Subcutaneous abdominal adipose tissue (tissue), 5 donors: ENCODE measurements at regions not wholly inside any gene's neighbourhood (a gene's known extent, or its start where the extent isn't known, plus 50 kb on each side); places are given as distances from the start of the nearest gene placed in this dataset.

ENCODE experiments used
- H3K27ac ChIP-seq: one replicate; pipeline ENCODE4 v1.7.0; 2013; ENCODE audit warnings: low read depth, mild to moderate bottlenecking, inconsistent platforms, low read length, moderate library complexity
- H3K27me3 ChIP-seq, 5 donors: one replicate each; pipeline ENCODE4 v1.7.0; 2013; ENCODE audit warnings: low read length in 5 of 5, inconsistent platforms in 1 of 5; ENCODE audit not compliant: control insufficient read depth in 5 of 5, insufficient read depth in 4 of 5
- H3K36me3 ChIP-seq, 5 donors: one replicate each; pipeline ENCODE4 v1.7.0; 2013; ENCODE audit warnings: low read length in 5 of 5; ENCODE audit not compliant: control insufficient read depth in 5 of 5, insufficient read depth in 5 of 5
- H3K4me1 ChIP-seq, 5 donors: one replicate each; pipeline ENCODE4 v1.7.0; 2013; ENCODE audit warnings: low read length in 5 of 5, mild to moderate bottlenecking in 3 of 5, moderate library complexity in 1 of 5; ENCODE audit not compliant: control insufficient read depth in 5 of 5, insufficient read depth in 5 of 5
- H3K4me3 ChIP-seq, 5 donors: one replicate each; pipeline ENCODE4 v1.7.0; 2013; ENCODE audit warnings: low read length in 5 of 5, low read depth in 1 of 5
- H3K9ac ChIP-seq, 5 donors: one replicate each; pipeline ENCODE4 v1.7.0; 2013; ENCODE audit warnings: low read length in 5 of 5, mild to moderate bottlenecking in 4 of 5, moderate library complexity in 3 of 5
- H3K9me3 ChIP-seq, 5 donors: one replicate each; pipeline ENCODE4 v1.7.0; 2013; ENCODE audit warnings: low read length in 5 of 5; ENCODE audit not compliant: control insufficient read depth in 5 of 5
- donor health status: healthy.
- donor health status: healthy.
- donor health status: healthy.
- donor health status: healthy.
- donor health status: healthy.

GRCh38 chr15:49793943-49794342 lies 173.1 kb downstream of the DTWD1 start:
- H3K36me3 ChIP-seq: no peaks in the 10 kb centered on the region
- no peak overlapping the region for H3K27ac ChIP-seq
- no peaks in the 10 kb centered on the region for H3K27me3 ChIP-seq
- H3K4me1 ChIP-seq: no peaks in the 10 kb centered on the region
- peaks cover 0 to 4% (median 0%) of the 10 kb centered on the region in 5 donors for H3K9me3 ChIP-seq
- no peak overlapping the region for H3K9ac ChIP-seq
- H3K4me3 ChIP-seq: no peak overlapping the region

DNA sequence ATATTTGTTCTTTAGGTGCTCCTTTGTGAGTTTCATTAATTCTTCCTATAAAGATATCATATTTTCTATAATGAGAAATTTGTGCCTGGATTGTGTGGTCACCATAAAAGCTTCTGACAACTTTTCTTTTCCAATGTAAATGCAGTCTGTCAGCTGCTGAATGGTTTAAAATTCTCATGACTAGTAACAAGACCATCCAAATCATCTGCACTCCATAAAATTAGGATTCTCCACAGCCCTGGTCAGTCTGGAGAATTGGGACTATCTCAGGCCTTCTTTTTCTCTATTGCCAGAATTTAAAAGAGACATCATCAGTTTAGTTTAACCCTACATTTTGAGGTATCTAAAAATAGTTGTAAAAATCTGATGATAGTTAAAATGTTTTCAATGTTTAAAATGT lies 180.9 kb downstream of the DTWD1 start:
- Histone ChIP-seq H3K4me3 (no peak overlapping the region), H3K9me3 (peaks cover 0 to 9% (median 0%) of the 10 kb centered on the region in 5 donors), H3K36me3 (no peaks in the 10 kb centered on the region), H3K27ac (no peak overlapping the region), H3K27me3 (no peaks in the 10 kb centered on the region), H3K9ac (no peak overlapping the region), H3K4me1 (peaks cover 0 to 3% (median 0%) of the 10 kb centered on the region in 5 donors)
